ENCODE measurements at regions not wholly inside any gene's neighbourhood (a gene's known extent, or its start where the extent isn't known, plus 50 kb on each side); places are given as distances from the start of the nearest gene placed in this dataset.

GRCh38 chr10:124271676-124272075, 147.0 kb downstream of the OAT start:
- no peak for TF ChIP-seq CTCF (IDR thresholded peaks at IDR 0.05; ENCODE audit: poor library complexity)
- TF ChIP-seq EZH2 (IDR thresholded peaks at IDR 0.05; ENCODE audit: borderline replicate concordance), result no peak
- no peak for TF ChIP-seq EZH2phosphoT487 (IDR thresholded peaks at IDR 0.05; ENCODE audit: low read depth, severe bottlenecking, unreplicated experiment)
